Panc1 (cell line): ENCODE measurements at regions not wholly inside any gene's neighbourhood (a gene's known extent, or its start where the extent isn't known, plus 50 kb on each side); places are given as distances from the start of the nearest gene placed in this dataset.

Source experiments
- ATAC-seq: fragments of 200-7000 bp; cut with Tn5 transposase; 2 replicates; pipeline ENCODE4 v1.9.1; 2020; ENCODE audit warnings: mild to moderate bottlenecking, moderate library complexity
- BruUV-seq: library from RNA; stranded (reverse); fragments of 400-500 nt; replicated peaks from 2 replicates; lab custom pipeline; 2021; lab: Mats Ljungman, UMichigan
- CTCF ChIA-PET: fragments of 300-600 bp; sonication (Branson Sonifier 250); formaldehyde crosslinking; loops from one replicate; lab custom pipeline; 2022; ENCODE audit warnings: antibody characterized with exemption; lab: Charles Lee
- POLR2A ChIA-PET: fragments of 300-600 bp; sonication (Branson Sonifier 250); formaldehyde crosslinking; loops from one replicate; lab custom pipeline; 2022; ENCODE audit warnings: antibody characterized with exemption; lab: Charles Lee
- DNase-seq: peaks from one replicate; pipeline ENCODE4 v3.0.0-alpha.2; 2010; ENCODE audit warnings: low read depth, low spot score
- H3K27ac ChIP-seq: 2 replicates; pipeline ENCODE4 v1.5.1; 2011; ENCODE audit warnings: mild to moderate bottlenecking, low read length, inconsistent platforms
- H3K27me3 ChIP-seq: fragments of 200-500 bp; sonication (Bioruptor generic); 2 replicates; pipeline ENCODE4 v1.6.0; 2014; ENCODE audit warnings: low read length, inconsistent platforms; ENCODE audit not compliant: control insufficient read depth, insufficient read depth
- H3K36me3 ChIP-seq: fragments of 200-500 bp; sonication (Bioruptor generic); 2 replicates; pipeline ENCODE4 v1.5.1; 2014; ENCODE audit warnings: inconsistent platforms, mild to moderate bottlenecking, low read length, moderate library complexity; ENCODE audit not compliant: control insufficient read depth, insufficient read depth
- H3K4me1 ChIP-seq: 2 replicates; pipeline ENCODE4 v1.5.1; 2011; ENCODE audit warnings: inconsistent platforms, mild to moderate bottlenecking, low read length, moderate library complexity; ENCODE audit not compliant: control insufficient read depth, insufficient read depth
- H3K4me3 ChIP-seq, 2 experiments: 2 replicates each; pipeline ENCODE4 v1.5.1; 2011 to 2012; ENCODE audit warnings: low read depth in 2 of 2, low read length in 2 of 2, mild to moderate bottlenecking in 2 of 2, inconsistent platforms in 1 of 2, moderate library complexity in 1 of 2
- H3K9me3 ChIP-seq: fragments of 200-500 bp; sonication (Bioruptor generic); 2 replicates; pipeline ENCODE4 v1.5.1; 2014; ENCODE audit warnings: low read depth, mild to moderate bottlenecking, inconsistent platforms, low read length, moderate library complexity; ENCODE audit not compliant: control insufficient read depth, insufficient read depth
- CTCF ChIP-seq: fragments of 450-650 bp; IDR thresholded peaks from 2 replicates; pipeline ENCODE4 v1.5.1; 2017; ENCODE audit warnings: mild to moderate bottlenecking
- POLR2AphosphoS5 ChIP-seq: IDR thresholded peaks from 2 replicates; pipeline ENCODE4 v1.6.1; 2012; ENCODE audit warnings: mild to moderate bottlenecking, low read depth, low read length, moderate library complexity
- REST ChIP-seq, 2 experiments: IDR thresholded peaks; 2 replicates each; pipeline ENCODE4 v1.6.1; 2011 to 2012; ENCODE audit warnings: low read depth in 2 of 2, control low read depth in 1 of 2, low read length in 1 of 2, mild to moderate bottlenecking in 1 of 2, moderate library complexity in 1 of 2; ENCODE audit not compliant: insufficient read depth in 1 of 2
- SIN3A ChIP-seq: IDR thresholded peaks from 2 replicates; pipeline ENCODE4 v1.6.1; 2012; ENCODE audit warnings: low read depth, mild to moderate bottlenecking, low read length, moderate library complexity, borderline replicate concordance; ENCODE audit not compliant: insufficient read depth
- TCF7L2 ChIP-seq: IDR thresholded peaks from 2 replicates; pipeline ENCODE4 v1.6.1; 2011; ENCODE audit warnings: mild to moderate bottlenecking, low read depth, low read length, inconsistent platforms
- in situ Hi-C: cut with HindIII; loops from 2 replicates; pipeline ENCODE4 v1.10.0; 2016; ENCODE audit warnings: low sequenced_read_pairs, low pct_unique_long_range_greater_than_20kb
- intact Hi-C: fragments of 100-400 bp; cut with micrococcal nuclease; formaldehyde crosslinking; loops from one replicate; pipeline ENCODE4 v1.10.0; 2022; ENCODE audit not compliant: unreplicated experiment

GRCh38 chr4:59920416-59920815, 1279.7 kb upstream of the ADGRL3 start:
- Histone ChIP-seq H3K27ac (no peak overlapping the region), H3K27me3 (no peaks in the 10 kb centered on the region), H3K4me3 (no peak overlapping the region), H3K36me3 (no peaks in the 10 kb centered on the region), H3K4me1 (no peaks in the 10 kb centered on the region), H3K9me3 (no peaks in the 10 kb centered on the region)
- BruUV-seq = no TSS peak
- in situ Hi-C loops (no loop called here), intact Hi-C loops (no loop called here)
- DNase-seq (no peak), ATAC-seq (no peak)
- CTCF ChIA-PET = no interaction called here
- POLR2A ChIA-PET = no interaction called here
- TF ChIP-seq TCF7L2 (no peak), SIN3A (no peak), CTCF (no peak), POLR2AphosphoS5 (no peak)

GRCh38 chr4:59925290-59925689, 1274.8 kb upstream of the ADGRL3 start:
- Histone ChIP-seq H3K4me3 (no peak overlapping the region), H3K36me3 (no peaks in the 10 kb centered on the region), H3K27ac (no peak overlapping the region), H3K9me3 (no peaks in the 10 kb centered on the region), H3K4me1 (no peaks in the 10 kb centered on the region), H3K27me3 (no peaks in the 10 kb centered on the region)
- CTCF ChIA-PET = no interaction called here
- intact Hi-C loops (no loop called here), in situ Hi-C loops (no loop called here)
- TF ChIP-seq REST (IDR thresholded peaks at IDR 0.05; ENCODE audit: insufficient read depth in 1 of 2, low read depth in 2 of 2, low read length in 1 of 2) = no peak
- TF ChIP-seq CTCF = no peak
- no peak for TF ChIP-seq SIN3A
- TF ChIP-seq POLR2AphosphoS5 = no peak
- no peak for TF ChIP-seq TCF7L2
- POLR2A ChIA-PET = no interaction called here
- no TSS peak for BruUV-seq
- ATAC-seq (no peak), DNase-seq (no peak)
